C4-2B (cell line): ENCODE measurements at regions not wholly inside any gene's neighbourhood (a gene's known extent, or its start where the extent isn't known, plus 50 kb on each side); places are given as distances from the start of the nearest gene placed in this dataset.

ENCODE experiments used
- ZFX ChIP-seq: fragments of 450-650 bp; IDR thresholded peaks from 2 replicates; pipeline ENCODE4 v1.6.1; 2017
- TF ChIP-seq, protein P1 (sequence below): fragments of 450-650 bp; conservative IDR thresholded peaks from 2 replicates; pipeline ENCODE4 v1.5.1; 2017; ENCODE audit warnings: mild to moderate bottlenecking

DNA sequence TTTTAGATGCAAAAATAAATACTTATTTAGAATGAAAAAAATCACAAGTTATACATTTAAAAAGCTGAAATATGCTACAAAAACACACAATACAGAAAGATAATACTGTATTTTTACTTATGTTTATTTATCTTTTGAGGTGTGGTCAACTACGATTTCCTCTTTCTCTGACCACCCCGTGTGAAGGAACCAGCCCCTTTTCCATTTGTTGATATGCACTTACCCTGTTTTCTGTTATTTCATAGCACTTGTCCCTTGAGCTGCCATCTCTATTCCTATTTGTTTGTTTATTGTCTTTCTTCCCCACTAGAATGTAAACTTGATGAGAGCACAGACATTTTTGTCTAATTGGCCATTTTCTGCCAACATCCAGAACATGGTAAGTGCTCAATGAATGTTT, 460.5 kb upstream of the TRIB2 start:
- TF ChIP-seq, protein P1, sequence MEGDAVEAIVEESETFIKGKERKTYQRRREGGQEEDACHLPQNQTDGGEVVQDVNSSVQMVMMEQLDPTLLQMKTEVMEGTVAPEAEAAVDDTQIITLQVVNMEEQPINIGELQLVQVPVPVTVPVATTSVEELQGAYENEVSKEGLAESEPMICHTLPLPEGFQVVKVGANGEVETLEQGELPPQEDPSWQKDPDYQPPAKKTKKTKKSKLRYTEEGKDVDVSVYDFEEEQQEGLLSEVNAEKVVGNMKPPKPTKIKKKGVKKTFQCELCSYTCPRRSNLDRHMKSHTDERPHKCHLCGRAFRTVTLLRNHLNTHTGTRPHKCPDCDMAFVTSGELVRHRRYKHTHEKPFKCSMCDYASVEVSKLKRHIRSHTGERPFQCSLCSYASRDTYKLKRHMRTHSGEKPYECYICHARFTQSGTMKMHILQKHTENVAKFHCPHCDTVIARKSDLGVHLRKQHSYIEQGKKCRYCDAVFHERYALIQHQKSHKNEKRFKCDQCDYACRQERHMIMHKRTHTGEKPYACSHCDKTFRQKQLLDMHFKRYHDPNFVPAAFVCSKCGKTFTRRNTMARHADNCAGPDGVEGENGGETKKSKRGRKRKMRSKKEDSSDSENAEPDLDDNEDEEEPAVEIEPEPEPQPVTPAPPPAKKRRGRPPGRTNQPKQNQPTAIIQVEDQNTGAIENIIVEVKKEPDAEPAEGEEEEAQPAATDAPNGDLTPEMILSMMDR, result no peak
- TF ChIP-seq ZFX, result no peak
